Mesothelial cell of epicardium (in vitro differentiated cells): ENCODE measurements at regions not wholly inside any gene's neighbourhood (a gene's known extent, or its start where the extent isn't known, plus 50 kb on each side); places are given as distances from the start of the nearest gene placed in this dataset.

Experiments
- DNase-seq, 2 experiments: peaks; one replicate each; pipeline ENCODE4 v3.0.0; 2021; ENCODE audit warnings: low spot score in 2 of 2; ENCODE audit not compliant: unreplicated experiment in 2 of 2
- H3K27ac Mint-ChIP-seq: 2 replicates; pipeline ENCODE4 v1.8.0; 2021; ENCODE audit warnings: mixed read lengths
- H3K27me3 Mint-ChIP-seq: 2 replicates; pipeline ENCODE4 v1.8.0; 2021; ENCODE audit warnings: low read depth, mixed read lengths
- H3K36me3 Mint-ChIP-seq: 2 replicates; pipeline ENCODE4 v1.8.0; 2021; ENCODE audit warnings: mixed read lengths
- H3K4me1 Mint-ChIP-seq: 2 replicates; pipeline ENCODE4 v1.8.0; 2021; ENCODE audit warnings: mixed read lengths
- H3K4me3 Mint-ChIP-seq: 2 replicates; pipeline ENCODE4 v1.8.0; 2021; ENCODE audit warnings: mild to moderate bottlenecking, moderate library complexity, mixed read lengths
- H3K9me3 Mint-ChIP-seq: 2 replicates; pipeline ENCODE4 v1.8.0; 2021; ENCODE audit warnings: mixed read lengths
- CTCF ChIP-seq: fragments of 200-600 bp; sonication (generic); IDR thresholded peaks from one replicate; pipeline ENCODE4 v1.5.0; 2021; ENCODE audit warnings: antibody characterized with exemption; ENCODE audit not compliant: unreplicated experiment

DNA sequence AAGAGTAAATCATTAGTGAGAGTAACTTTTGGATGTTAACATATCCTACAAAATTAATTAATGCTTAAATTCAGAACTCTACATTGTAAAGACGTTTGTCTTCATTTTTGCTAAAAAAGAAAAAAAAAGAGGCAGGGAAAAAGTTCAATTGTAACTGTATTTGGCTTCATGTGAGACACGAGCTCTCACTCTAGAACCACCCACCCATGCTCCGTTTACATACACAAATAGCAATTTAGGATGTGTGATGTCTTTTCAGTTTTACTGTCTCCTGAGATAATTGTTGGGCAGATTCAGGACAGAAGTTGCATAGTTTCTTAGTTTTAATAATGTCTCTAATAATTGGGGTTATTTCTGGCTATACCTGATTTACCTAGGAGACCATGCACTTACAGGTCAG is 248.6 kb downstream of the AASDHPPT start:
- no peak for DNase-seq
- no peaks in the 10 kb centered on the region for H3K36me3 Mint-ChIP-seq
- H3K27me3 Mint-ChIP-seq = no peaks in the 10 kb centered on the region
- H3K4me3 Mint-ChIP-seq = no peak overlapping the region
- peaks cover 19% of the 10 kb centered on the region for H3K9me3 Mint-ChIP-seq
- H3K27ac Mint-ChIP-seq = no peak overlapping the region
- no peaks in the 10 kb centered on the region for H3K4me1 Mint-ChIP-seq
- TF ChIP-seq CTCF = no peak

DNA sequence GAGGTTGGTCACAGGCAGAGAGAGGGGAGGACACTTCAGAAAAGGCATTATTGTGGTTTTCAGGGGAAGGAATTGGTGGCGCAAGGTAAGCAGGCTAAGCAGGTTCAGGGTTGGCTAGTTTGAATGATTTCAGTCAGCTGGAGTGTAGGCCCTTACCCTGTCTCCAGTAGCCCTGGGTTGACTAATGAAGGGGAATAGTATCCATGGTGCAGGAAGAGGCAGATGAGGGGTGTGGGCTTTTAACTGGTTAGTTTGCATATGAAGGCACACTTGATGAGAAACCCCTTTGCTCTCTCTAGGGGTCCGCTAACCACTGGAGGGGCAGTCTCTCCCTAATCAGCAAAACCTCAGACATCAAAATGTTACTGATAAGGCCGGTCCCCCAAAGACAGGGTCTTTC is 249.7 kb downstream of the AASDHPPT start:
- H3K4me1 Mint-ChIP-seq = no peaks in the 10 kb centered on the region
- no peaks in the 10 kb centered on the region for H3K36me3 Mint-ChIP-seq
- no peak overlapping the region for H3K4me3 Mint-ChIP-seq
- no peak overlapping the region for H3K27ac Mint-ChIP-seq
- no peak for DNase-seq
- no peak for TF ChIP-seq CTCF
- peaks cover 12% of the 10 kb centered on the region for H3K9me3 Mint-ChIP-seq
- no peaks in the 10 kb centered on the region for H3K27me3 Mint-ChIP-seq

- H3K4me1 Mint-ChIP-seq = no peaks in the 10 kb centered on the region
- no peaks in the 10 kb centered on the region for H3K27me3 Mint-ChIP-seq
- H3K36me3 Mint-ChIP-seq = no peaks in the 10 kb centered on the region
- TF ChIP-seq CTCF = no peak
- no peak for DNase-seq
- no peak overlapping the region for H3K4me3 Mint-ChIP-seq
- no peak overlapping the region for H3K27ac Mint-ChIP-seq
- peaks cover 9% of the 10 kb centered on the region for H3K9me3 Mint-ChIP-seq
These were observed 250.2 kb downstream of the AASDHPPT start for GRCh38 chr11:106327637-106328036.

DNA sequence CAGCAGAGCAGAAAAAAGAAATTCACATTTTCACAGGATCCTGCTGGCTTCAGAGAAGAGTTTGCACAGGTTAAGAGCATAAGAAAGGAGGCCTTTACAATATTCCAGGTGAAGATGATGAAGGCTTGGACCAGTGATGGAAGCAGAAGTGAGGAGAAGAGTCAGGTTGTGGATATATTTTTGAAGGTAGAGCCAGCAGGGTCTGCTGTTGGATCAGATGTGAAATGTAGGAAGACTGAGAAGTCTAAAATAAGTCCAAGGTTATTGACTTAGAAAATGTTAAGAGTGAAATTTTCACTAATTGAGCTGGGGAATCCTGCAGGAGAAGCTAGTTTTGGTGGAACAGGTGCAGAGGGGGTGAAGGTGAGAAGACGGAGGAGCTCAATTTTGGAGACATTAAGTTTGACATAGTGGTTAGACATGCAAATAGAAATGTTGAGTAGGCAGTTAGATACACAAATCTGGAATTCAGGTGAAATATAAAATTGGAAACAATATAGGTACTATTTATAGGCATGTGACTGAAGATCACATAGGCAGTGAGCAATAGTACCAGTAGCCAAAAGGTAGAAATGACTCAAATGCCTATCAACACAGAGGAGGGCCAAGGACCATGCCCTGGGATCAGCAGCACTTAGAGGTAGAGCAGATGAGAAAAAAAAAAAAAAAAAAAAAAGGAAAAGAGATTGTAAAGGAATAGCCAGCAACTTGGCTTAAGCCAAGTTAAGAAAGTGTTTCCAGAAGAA is 252.0 kb downstream of the AASDHPPT start:
- no peaks in the 10 kb centered on the region for H3K27me3 Mint-ChIP-seq

GRCh38 chr11:106331176-106331575 is 253.7 kb downstream of the AASDHPPT start:
- TF ChIP-seq CTCF = no peak
- H3K9me3 Mint-ChIP-seq = no peaks in the 10 kb centered on the region
- H3K4me1 Mint-ChIP-seq = no peaks in the 10 kb centered on the region
- DNase-seq = no peak
- no peak overlapping the region for H3K4me3 Mint-ChIP-seq
- H3K27me3 Mint-ChIP-seq = no peaks in the 10 kb centered on the region
- no peaks in the 10 kb centered on the region for H3K36me3 Mint-ChIP-seq
- no peak overlapping the region for H3K27ac Mint-ChIP-seq

More for the DNA sequence above, 252.0 kb downstream of the AASDHPPT start:
- Mint-ChIP-seq H3K4me1 (no peaks in the 10 kb centered on the region), H3K9me3 (no peaks in the 10 kb centered on the region), H3K36me3 (no peaks in the 10 kb centered on the region), H3K27ac (no peak overlapping the region), H3K4me3 (no peak overlapping the region)
- no peak for DNase-seq
- TF ChIP-seq CTCF = no peak
